GM23338 (cell line): ENCODE measurements at regions not wholly inside any gene's neighbourhood (a gene's known extent, or its start where the extent isn't known, plus 50 kb on each side); places are given as distances from the start of the nearest gene placed in this dataset.

Source experiments
- ATAC-seq: fragments of 200-7000 bp; cut with Tn5 transposase; 3 replicates; pipeline ENCODE4 v1.9.1; 2020
- DNase-seq: peaks from one replicate; pipeline ENCODE4 v3.0.0-alpha.2; 2015; ENCODE audit warnings: low spot score
- H2AFZ ChIP-seq: fragments of 200-600 bp; sonication (generic); 2 replicates; pipeline ENCODE4 v1.8.0; 2016; ENCODE audit warnings: antibody characterized with exemption, mild to moderate bottlenecking, moderate library complexity
- H3F3A ChIP-seq: fragments of 200-600 bp; sonication (generic); replicated peaks from 2 replicates; pipeline ENCODE4 v1.8.0; 2017; ENCODE audit warnings: antibody characterized with exemption, mixed run types, low read depth
- H3K27ac ChIP-seq: fragments of 200-600 bp; sonication (generic); 2 replicates; pipeline ENCODE4 v1.6.1; 2016; ENCODE audit warnings: low read depth
- H3K27me3 ChIP-seq: fragments of 200-600 bp; sonication (generic); 2 replicates; pipeline ENCODE4 v1.8.0; 2016; ENCODE audit warnings: mild to moderate bottlenecking, mixed run types, moderate library complexity; ENCODE audit not compliant: insufficient read depth
- H3K36me3 ChIP-seq: fragments of 200-600 bp; sonication (generic); 2 replicates; pipeline ENCODE4 v1.8.0; 2016; ENCODE audit warnings: mild to moderate bottlenecking; ENCODE audit not compliant: insufficient read depth
- H3K4me1 ChIP-seq: fragments of 200-600 bp; sonication (generic); 2 replicates; pipeline ENCODE4 v1.8.0; 2016; ENCODE audit warnings: mild to moderate bottlenecking, moderate library complexity; ENCODE audit not compliant: insufficient read depth
- H3K4me2 ChIP-seq: fragments of 200-600 bp; sonication (generic); 2 replicates; pipeline ENCODE4 v1.7.1; 2017; ENCODE audit warnings: mixed run types
- H3K4me3 ChIP-seq: fragments of 200-600 bp; sonication (generic); 2 replicates; pipeline ENCODE4 v1.6.1; 2016; ENCODE audit warnings: mixed run types
- H3K79me2 ChIP-seq: fragments of 200-600 bp; sonication (generic); replicated peaks from 2 replicates; pipeline ENCODE4 v1.8.0; 2017; ENCODE audit warnings: mild to moderate bottlenecking; ENCODE audit not compliant: insufficient read depth
- H3K9me2 ChIP-seq: fragments of 200-600 bp; sonication (generic); 2 replicates; pipeline ENCODE4 v1.8.0; 2017; ENCODE audit not compliant: insufficient read depth
- H4K20me1 ChIP-seq: fragments of 200-600 bp; sonication (generic); replicated peaks from 2 replicates; pipeline ENCODE4 v1.8.0; 2017; ENCODE audit warnings: mild to moderate bottlenecking; ENCODE audit not compliant: insufficient read depth
- H3K27ac Mint-ChIP-seq: 2 replicates; pipeline ENCODE4 v1.8.0; 2020; ENCODE audit warnings: inconsistent platforms, mild to moderate bottlenecking, moderate library complexity, mixed read lengths
- H3K27me3 Mint-ChIP-seq: 3 replicates; pipeline ENCODE4 v1.8.0; 2022; ENCODE audit warnings: low read depth, mild to moderate bottlenecking, moderate library complexity, mixed read lengths, inconsistent platforms; ENCODE audit not compliant: insufficient read depth, poor library complexity
- H3K36me3 Mint-ChIP-seq: 3 replicates; pipeline ENCODE4 v1.8.0; 2021; ENCODE audit warnings: low read depth, mild to moderate bottlenecking, inconsistent platforms, moderate library complexity, mixed read lengths
- H3K4me1 Mint-ChIP-seq: 3 replicates; pipeline ENCODE4 v1.8.0; 2020; ENCODE audit warnings: mild to moderate bottlenecking, inconsistent platforms, mixed read lengths
- H3K4me3 Mint-ChIP-seq: 3 replicates; pipeline ENCODE4 v1.8.0; 2021; ENCODE audit warnings: moderate library complexity, mild to moderate bottlenecking, inconsistent platforms, mixed read lengths
- H3K9me3 Mint-ChIP-seq: 3 replicates; pipeline ENCODE4 v1.8.0; 2020; ENCODE audit warnings: moderate library complexity, mild to moderate bottlenecking, inconsistent platforms, mixed read lengths
- JUNB ChIP-seq: IDR thresholded peaks from one replicate; pipeline ENCODE4 v1.6.1; 2016; ENCODE audit warnings: antibody characterized with exemption; ENCODE audit not compliant: unreplicated experiment
- POLR2AphosphoS5 ChIP-seq: IDR thresholded peaks from 2 replicates; pipeline ENCODE4 v1.6.1; 2016; ENCODE audit warnings: antibody characterized with exemption, low read depth
- STAT1 ChIP-seq: IDR thresholded peaks from one replicate; pipeline ENCODE4 v1.6.1; 2016; ENCODE audit warnings: antibody characterized with exemption; ENCODE audit not compliant: unreplicated experiment
- ZNF114 ChIP-seq: fragments of 250-450 bp; sonication (Bioruptor Pico); IDR thresholded peaks from 2 replicates; pipeline ENCODE4 v1.5.0; 2020; ENCODE audit warnings: mild to moderate bottlenecking, moderate library complexity
- ZNF331 ChIP-seq: fragments of 250-450 bp; sonication (Bioruptor Pico); IDR thresholded peaks from 2 replicates; pipeline ENCODE4 v1.5.0; 2020; ENCODE audit warnings: low read depth, mild to moderate bottlenecking, moderate library complexity
- TF ChIP-seq, protein P1 (sequence below), 2 experiments: fragments of 200-600 bp in 1 of 2; sonication (generic) in 1 of 2; conservative IDR thresholded peaks; 2 replicates each; pipeline versions ENCODE4 v1.5.1 to v1.6.1; 2016 to 2017; ENCODE audit warnings: antibody characterized with exemption in 2 of 2, low read depth in 2 of 2, mild to moderate bottlenecking in 2 of 2, moderate library complexity in 1 of 2
- TF ChIP-seq, protein P2 (sequence below): IDR thresholded peaks from 2 replicates; pipeline ENCODE4 v1.6.1; 2016; ENCODE audit warnings: antibody characterized with exemption
- TF ChIP-seq, protein P3 (sequence below): fragments of 250-450 bp; sonication (Bioruptor Pico); IDR thresholded peaks from 2 replicates; pipeline ENCODE4 v1.5.0; 2020; ENCODE audit warnings: mild to moderate bottlenecking, moderate library complexity
- TF ChIP-seq, protein P4 (sequence below): IDR thresholded peaks from one replicate; pipeline ENCODE4 v1.6.1; 2018; ENCODE audit warnings: antibody characterized with exemption; ENCODE audit not compliant: unreplicated experiment

DNA sequence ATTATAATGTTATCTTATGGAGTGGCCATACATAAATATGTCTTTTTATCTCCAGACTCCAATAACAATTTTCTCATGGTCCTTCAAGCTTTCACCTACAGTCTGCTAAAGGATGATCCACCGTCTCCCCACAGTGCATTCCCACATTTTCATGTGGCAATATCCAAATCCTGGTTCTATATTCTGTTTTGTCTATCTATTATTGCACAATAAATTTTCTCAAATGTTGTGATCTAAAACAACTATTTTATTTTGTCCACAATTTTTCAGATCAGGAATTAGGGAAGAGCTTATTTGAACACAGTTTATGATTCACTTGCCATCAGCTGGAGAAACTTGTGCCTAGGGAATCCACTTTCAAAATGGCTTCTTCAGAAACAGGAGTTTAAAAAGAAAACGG is 614.4 kb upstream of the TMEFF2 start (continued):
- TF ChIP-seq, protein P1, sequence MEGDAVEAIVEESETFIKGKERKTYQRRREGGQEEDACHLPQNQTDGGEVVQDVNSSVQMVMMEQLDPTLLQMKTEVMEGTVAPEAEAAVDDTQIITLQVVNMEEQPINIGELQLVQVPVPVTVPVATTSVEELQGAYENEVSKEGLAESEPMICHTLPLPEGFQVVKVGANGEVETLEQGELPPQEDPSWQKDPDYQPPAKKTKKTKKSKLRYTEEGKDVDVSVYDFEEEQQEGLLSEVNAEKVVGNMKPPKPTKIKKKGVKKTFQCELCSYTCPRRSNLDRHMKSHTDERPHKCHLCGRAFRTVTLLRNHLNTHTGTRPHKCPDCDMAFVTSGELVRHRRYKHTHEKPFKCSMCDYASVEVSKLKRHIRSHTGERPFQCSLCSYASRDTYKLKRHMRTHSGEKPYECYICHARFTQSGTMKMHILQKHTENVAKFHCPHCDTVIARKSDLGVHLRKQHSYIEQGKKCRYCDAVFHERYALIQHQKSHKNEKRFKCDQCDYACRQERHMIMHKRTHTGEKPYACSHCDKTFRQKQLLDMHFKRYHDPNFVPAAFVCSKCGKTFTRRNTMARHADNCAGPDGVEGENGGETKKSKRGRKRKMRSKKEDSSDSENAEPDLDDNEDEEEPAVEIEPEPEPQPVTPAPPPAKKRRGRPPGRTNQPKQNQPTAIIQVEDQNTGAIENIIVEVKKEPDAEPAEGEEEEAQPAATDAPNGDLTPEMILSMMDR (conservative IDR thresholded peaks at IDR 0.05; ENCODE audit: low read depth in 2 of 2) = no peak

DNA sequence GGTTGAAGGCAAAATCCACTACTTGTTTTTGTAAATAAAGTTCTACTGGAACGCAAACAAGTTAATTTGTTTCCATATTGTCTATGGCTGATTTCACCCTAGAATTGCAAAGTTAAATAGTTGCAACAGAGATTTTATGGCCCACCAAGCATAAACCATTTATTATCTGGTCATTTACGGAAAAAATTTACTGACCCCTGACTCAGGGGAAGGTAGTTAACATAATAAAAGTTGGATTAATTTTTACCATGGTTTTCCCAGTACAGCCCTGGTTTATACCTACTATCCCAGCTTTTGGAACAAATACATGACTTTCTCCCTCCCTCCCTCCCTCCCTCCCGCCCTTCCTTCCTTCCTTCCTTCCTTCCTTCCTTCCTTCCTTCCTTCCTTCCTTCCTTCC is 588.9 kb upstream of the TMEFF2 start:
- H3K4me3 ChIP-seq = no peak overlapping the region
- H3K36me3 Mint-ChIP-seq = peaks cover under 1% of the 10 kb centered on the region; the same call in 1 of the 3 replicates
- H3K9me2 ChIP-seq = no peaks in the 10 kb centered on the region; the same call in 1 of the 2 replicates
- H3K9me3 Mint-ChIP-seq = no peaks in the 10 kb centered on the region
- no peak overlapping the region for H3K4me3 Mint-ChIP-seq
- no peaks in the 10 kb centered on the region for H3K79me2 ChIP-seq
- ATAC-seq (no peak), DNase-seq (no peak)
- H3F3A ChIP-seq = no peaks in the 10 kb centered on the region
- H3K4me2 ChIP-seq = no peak overlapping the region
- H2AFZ ChIP-seq = no peak overlapping the region
- no peak overlapping the region for H3K27ac Mint-ChIP-seq
- peaks cover under 1% of the 10 kb centered on the region for H3K27me3 Mint-ChIP-seq
- no peaks in the 10 kb centered on the region for H4K20me1 ChIP-seq
- no peaks in the 10 kb centered on the region for H3K27me3 ChIP-seq
- H3K4me1 ChIP-seq = no peaks in the 10 kb centered on the region
- TF ChIP-seq, protein P2, sequence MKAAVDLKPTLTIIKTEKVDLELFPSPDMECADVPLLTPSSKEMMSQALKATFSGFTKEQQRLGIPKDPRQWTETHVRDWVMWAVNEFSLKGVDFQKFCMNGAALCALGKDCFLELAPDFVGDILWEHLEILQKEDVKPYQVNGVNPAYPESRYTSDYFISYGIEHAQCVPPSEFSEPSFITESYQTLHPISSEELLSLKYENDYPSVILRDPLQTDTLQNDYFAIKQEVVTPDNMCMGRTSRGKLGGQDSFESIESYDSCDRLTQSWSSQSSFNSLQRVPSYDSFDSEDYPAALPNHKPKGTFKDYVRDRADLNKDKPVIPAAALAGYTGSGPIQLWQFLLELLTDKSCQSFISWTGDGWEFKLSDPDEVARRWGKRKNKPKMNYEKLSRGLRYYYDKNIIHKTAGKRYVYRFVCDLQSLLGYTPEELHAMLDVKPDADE = no peak
- TF ChIP-seq STAT1 (no peak), JUNB (no peak), POLR2AphosphoS5 (no peak), ZNF331 (CRISPR knock-in tag) (no peak), ZNF114 (CRISPR knock-in tag) (no peak)
- TF ChIP-seq, protein P3, sequence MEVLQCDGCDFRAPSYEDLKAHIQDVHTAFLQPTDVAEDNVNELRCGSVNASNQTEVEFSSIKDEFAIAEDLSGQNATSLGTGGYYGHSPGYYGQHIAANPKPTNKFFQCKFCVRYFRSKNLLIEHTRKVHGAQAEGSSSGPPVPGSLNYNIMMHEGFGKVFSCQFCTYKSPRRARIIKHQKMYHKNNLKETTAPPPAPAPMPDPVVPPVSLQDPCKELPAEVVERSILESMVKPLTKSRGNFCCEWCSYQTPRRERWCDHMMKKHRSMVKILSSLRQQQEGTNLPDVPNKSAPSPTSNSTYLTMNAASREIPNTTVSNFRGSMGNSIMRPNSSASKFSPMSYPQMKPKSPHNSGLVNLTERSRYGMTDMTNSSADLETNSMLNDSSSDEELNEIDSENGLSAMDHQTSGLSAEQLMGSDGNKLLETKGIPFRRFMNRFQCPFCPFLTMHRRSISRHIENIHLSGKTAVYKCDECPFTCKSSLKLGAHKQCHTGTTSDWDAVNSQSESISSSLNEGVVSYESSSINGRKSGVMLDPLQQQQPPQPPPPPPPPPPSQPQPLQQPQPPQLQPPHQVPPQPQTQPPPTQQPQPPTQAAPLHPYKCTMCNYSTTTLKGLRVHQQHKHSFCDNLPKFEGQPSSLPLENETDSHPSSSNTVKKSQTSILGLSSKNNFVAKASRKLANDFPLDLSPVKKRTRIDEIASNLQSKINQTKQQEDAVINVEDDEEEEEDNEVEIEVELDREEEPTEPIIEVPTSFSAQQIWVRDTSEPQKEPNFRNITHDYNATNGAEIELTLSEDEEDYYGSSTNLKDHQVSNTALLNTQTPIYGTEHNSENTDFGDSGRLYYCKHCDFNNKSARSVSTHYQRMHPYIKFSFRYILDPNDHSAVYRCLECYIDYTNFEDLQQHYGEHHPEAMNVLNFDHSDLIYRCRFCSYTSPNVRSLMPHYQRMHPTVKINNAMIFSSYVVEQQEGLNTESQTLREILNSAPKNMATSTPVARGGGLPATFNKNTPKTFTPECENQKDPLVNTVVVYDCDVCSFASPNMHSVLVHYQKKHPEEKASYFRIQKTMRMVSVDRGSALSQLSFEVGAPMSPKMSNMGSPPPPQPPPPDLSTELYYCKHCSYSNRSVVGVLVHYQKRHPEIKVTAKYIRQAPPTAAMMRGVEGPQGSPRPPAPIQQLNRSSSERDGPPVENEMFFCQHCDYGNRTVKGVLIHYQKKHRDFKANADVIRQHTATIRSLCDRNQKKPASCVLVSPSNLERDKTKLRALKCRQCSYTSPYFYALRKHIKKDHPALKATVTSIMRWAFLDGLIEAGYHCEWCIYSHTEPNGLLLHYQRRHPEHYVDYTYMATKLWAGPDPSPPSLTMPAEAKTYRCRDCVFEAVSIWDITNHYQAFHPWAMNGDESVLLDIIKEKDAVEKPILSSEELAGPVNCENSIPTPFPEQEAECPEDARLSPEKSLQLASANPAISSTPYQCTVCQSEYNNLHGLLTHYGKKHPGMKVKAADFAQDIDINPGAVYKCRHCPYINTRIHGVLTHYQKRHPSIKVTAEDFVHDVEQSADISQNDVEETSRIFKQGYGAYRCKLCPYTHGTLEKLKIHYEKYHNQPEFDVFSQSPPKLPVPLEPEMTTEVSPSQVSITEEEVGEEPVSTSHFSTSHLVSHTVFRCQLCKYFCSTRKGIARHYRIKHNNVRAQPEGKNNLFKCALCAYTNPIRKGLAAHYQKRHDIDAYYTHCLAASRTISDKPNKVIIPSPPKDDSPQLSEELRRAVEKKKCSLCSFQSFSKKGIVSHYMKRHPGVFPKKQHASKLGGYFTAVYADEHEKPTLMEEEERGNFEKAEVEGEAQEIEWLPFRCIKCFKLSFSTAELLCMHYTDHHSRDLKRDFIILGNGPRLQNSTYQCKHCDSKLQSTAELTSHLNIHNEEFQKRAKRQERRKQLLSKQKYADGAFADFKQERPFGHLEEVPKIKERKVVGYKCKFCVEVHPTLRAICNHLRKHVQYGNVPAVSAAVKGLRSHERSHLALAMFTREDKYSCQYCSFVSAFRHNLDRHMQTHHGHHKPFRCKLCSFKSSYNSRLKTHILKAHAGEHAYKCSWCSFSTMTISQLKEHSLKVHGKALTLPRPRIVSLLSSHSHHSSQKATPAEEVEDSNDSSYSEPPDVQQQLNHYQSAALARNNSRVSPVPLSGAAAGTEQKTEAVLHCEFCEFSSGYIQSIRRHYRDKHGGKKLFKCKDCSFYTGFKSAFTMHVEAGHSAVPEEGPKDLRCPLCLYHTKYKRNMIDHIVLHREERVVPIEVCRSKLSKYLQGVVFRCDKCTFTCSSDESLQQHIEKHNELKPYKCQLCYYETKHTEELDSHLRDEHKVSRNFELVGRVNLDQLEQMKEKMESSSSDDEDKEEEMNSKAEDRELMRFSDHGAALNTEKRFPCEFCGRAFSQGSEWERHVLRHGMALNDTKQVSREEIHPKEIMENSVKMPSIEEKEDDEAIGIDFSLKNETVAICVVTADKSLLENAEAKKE = no peak
- TF ChIP-seq, protein P4, sequence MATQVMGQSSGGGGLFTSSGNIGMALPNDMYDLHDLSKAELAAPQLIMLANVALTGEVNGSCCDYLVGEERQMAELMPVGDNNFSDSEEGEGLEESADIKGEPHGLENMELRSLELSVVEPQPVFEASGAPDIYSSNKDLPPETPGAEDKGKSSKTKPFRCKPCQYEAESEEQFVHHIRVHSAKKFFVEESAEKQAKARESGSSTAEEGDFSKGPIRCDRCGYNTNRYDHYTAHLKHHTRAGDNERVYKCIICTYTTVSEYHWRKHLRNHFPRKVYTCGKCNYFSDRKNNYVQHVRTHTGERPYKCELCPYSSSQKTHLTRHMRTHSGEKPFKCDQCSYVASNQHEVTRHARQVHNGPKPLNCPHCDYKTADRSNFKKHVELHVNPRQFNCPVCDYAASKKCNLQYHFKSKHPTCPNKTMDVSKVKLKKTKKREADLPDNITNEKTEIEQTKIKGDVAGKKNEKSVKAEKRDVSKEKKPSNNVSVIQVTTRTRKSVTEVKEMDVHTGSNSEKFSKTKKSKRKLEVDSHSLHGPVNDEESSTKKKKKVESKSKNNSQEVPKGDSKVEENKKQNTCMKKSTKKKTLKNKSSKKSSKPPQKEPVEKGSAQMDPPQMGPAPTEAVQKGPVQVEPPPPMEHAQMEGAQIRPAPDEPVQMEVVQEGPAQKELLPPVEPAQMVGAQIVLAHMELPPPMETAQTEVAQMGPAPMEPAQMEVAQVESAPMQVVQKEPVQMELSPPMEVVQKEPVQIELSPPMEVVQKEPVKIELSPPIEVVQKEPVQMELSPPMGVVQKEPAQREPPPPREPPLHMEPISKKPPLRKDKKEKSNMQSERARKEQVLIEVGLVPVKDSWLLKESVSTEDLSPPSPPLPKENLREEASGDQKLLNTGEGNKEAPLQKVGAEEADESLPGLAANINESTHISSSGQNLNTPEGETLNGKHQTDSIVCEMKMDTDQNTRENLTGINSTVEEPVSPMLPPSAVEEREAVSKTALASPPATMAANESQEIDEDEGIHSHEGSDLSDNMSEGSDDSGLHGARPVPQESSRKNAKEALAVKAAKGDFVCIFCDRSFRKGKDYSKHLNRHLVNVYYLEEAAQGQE = no peak
- H3K27ac ChIP-seq = no peak overlapping the region
- H3K4me1 Mint-ChIP-seq = no peaks in the 10 kb centered on the region
- no peaks in the 10 kb centered on the region for H3K36me3 ChIP-seq
